ENCODE measurements at regions not wholly inside any gene's neighbourhood (a gene's known extent, or its start where the extent isn't known, plus 50 kb on each side); places are given as distances from the start of the nearest gene placed in this dataset.

DNA sequence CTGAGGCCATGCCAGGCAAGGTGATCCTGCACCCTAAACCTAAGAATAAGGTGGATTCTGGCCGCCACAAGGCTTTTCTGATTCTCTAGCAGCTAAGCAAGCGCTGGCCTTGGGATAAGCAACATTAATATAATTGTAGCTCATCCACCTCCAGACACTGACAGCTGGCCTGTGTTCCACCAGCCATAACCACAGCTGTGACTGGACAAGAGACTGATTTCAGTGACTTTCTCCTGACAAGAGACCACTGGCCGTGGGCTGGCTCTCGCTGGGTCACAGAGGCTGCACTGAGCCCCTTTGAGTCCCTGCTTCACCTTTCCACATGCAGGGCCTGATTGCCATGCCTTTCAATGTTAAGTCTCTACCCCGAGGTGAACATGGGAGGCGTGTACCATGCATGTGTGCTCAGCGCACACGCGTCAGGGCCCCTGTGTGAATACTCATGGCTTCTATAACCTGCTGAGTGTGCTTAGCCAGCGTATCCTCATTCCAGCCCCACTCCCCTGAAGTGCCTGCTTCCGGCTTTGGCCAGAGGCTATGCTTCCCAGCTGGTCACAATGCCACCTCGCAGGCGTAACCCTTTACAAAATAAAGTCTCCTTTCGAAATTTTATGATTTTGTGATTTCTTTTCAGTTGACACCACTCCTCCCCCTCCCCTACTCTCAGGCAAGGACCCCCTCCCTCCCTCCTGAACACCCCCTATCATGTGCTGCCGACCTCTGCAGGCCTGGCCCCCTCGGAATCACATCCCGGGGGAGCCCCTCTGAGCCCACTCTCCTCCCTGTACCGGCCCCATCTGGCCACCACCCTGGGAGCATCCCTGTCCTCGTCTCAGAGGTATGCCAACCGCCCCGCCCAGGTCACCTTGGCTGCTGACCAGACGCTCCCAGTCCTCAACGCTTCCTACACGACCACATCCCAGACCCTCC, 128.1 kb downstream of the CTTN start:
- Histone ChIP-seq H3K18ac (ENCODE audit: insufficient read length, low read depth, low read length) (no peak overlapping the region), H2AFZ (ENCODE audit: low read length) (no peak overlapping the region), H3T11ph (ENCODE audit: low read length) (no peak overlapping the region), H4K20me1 (ENCODE audit: control insufficient read depth, insufficient read depth, insufficient read length) (no peaks in the 10 kb centered on the region), H3K14ac (ENCODE audit: insufficient read depth, low read length) (peak overlapping the region; percentile 21; the same call in 1 of the 2 replicates), H3K27ac (ENCODE audit: insufficient read length, low read depth, low read length) (no peak overlapping the region), H2BK20ac (ENCODE audit: low read depth, low read length, poor library complexity, severe bottlenecking) (no peak overlapping the region), H3K4me2 (ENCODE audit: insufficient read depth, insufficient read length, low read length) (no peak overlapping the region), H3K23me2 (ENCODE audit: insufficient read length, low read depth, low read length, poor library complexity, severe bottlenecking) (no peaks in the 10 kb centered on the region), H3K4ac (ENCODE audit: low read depth, low read length) (no peak overlapping the region), H4K91ac (ENCODE audit: insufficient read length, low read depth, low read length) (no peak overlapping the region), H3K9me3 (ENCODE audit: control insufficient read depth, low read depth, low read length) (no peaks in the 10 kb centered on the region), H3K4me1 (ENCODE audit: insufficient read depth, low read length) (peaks cover 11% of the 10 kb centered on the region; the same call in 1 of the 2 replicates), H2AK5ac (ENCODE audit: insufficient read length, low read length) (no peak overlapping the region), H3K23ac (ENCODE audit: insufficient read length, low read depth, low read length) (no peak overlapping the region), H2BK15ac (ENCODE audit: low read depth, low read length) (no peak overlapping the region), H3K79me2 (ENCODE audit: insufficient read depth, low read length) (no peaks in the 10 kb centered on the region), H4K8ac (replicated peaks; ENCODE audit: insufficient read length, low read depth, low read length) (no peak overlapping the region), H3K79me1 (ENCODE audit: insufficient read depth, low read depth, low read length, poor library complexity, severe bottlenecking) (no peaks in the 10 kb centered on the region), H4K5ac (ENCODE audit: insufficient read length, low read depth, low read length) (no peak overlapping the region), H2BK120ac (ENCODE audit: low read depth, low read length, poor library complexity, severe bottlenecking) (no peak overlapping the region), H3K27me3 (ENCODE audit: insufficient read depth, low read length) (no peaks in the 10 kb centered on the region), H2BK5ac (ENCODE audit: insufficient read length, low read length) (no peak overlapping the region), H3K56ac (ENCODE audit: insufficient read length, low read depth, low read length) (no peak overlapping the region), H2BK12ac (ENCODE audit: insufficient read length, low read depth, low read length) (no peak overlapping the region), H3K9ac (ENCODE audit: extremely low read depth, insufficient read length, low read length) (no peak overlapping the region)
- Mint-ChIP-seq H3K9me3 (no peaks in the 10 kb centered on the region), H3K4me3 (no peak overlapping the region), H3K4me1 (peaks cover 47 to 50% of the 10 kb centered on the region in 2 experiments), H3K36me3 (ENCODE audit: insufficient read depth in 1 of 3, low read depth in 3 of 3) (no peaks in the 10 kb centered on the region), H3K27me3 (ENCODE audit: low read depth) (no peaks in the 10 kb centered on the region), H3K27ac (peak overlapping the region; percentile 46 to 93 (median 85); a peak in 5 of 7 replicates)
- WGBS (ENCODE audit: extremely low coverage, insufficient read length, low lambda C conversion rate): no CpG with 5 or more reads among the region's 24 CpGs
- TF ChIP-seq, protein P1, sequence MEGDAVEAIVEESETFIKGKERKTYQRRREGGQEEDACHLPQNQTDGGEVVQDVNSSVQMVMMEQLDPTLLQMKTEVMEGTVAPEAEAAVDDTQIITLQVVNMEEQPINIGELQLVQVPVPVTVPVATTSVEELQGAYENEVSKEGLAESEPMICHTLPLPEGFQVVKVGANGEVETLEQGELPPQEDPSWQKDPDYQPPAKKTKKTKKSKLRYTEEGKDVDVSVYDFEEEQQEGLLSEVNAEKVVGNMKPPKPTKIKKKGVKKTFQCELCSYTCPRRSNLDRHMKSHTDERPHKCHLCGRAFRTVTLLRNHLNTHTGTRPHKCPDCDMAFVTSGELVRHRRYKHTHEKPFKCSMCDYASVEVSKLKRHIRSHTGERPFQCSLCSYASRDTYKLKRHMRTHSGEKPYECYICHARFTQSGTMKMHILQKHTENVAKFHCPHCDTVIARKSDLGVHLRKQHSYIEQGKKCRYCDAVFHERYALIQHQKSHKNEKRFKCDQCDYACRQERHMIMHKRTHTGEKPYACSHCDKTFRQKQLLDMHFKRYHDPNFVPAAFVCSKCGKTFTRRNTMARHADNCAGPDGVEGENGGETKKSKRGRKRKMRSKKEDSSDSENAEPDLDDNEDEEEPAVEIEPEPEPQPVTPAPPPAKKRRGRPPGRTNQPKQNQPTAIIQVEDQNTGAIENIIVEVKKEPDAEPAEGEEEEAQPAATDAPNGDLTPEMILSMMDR (conservative IDR thresholded peaks at IDR 0.05): no peak
- DNase-seq: no peak
